ENCODE measurements at regions not wholly inside any gene's neighbourhood (a gene's known extent, or its start where the extent isn't known, plus 50 kb on each side); places are given as distances from the start of the nearest gene placed in this dataset.
"Not testable (repeated sequence)": the region's sequence is repeated elsewhere in the genome, so short reads cannot be mapped to it uniquely, and the experiment has no call there.

DNA sequence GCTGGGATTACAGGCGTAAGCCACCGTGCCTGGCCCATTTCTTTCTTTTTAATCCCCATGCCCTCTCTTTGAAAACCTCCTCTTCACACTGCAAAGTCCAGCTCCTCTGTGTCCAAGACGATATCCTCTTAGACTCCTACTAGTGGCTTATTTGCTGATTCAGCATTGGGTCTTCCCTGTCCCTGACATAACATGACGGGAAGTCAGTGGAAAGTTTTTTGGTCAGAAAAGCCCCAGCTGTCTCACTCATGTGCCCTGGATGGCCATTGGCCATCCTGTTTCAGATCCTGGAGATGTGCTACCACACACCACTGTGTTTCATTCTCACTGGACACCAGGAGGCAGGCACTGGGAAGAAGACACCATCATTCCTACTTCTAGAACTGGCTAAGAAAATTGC is 102.6 kb upstream of the MED13L start:
- Histone ChIP-seq H2AFZ (ENCODE audit: insufficient read depth, low read depth, low read length, poor library complexity, severe bottlenecking) (no peak overlapping the region), H3K9ac (ENCODE audit: low read length) (no peak overlapping the region), H3K4me1 (ENCODE audit: control insufficient read depth in 2 of 2, insufficient read depth in 2 of 2, low read length in 2 of 2) (peaks cover 6% of the 10 kb centered on the region in 2 donors), H4K20me1 (ENCODE audit: control insufficient read depth, insufficient read depth, low read length, poor library complexity, severe bottlenecking) (no peaks in the 10 kb centered on the region), H3K27me3 (replicated peaks in 1 of 4; ENCODE audit: control extremely low read depth in 1 of 4, control insufficient read depth in 3 of 4, insufficient read depth in 4 of 4, low read length in 3 of 4) (no peaks in the 10 kb centered on the region), H3K4me2 (replicated peaks; ENCODE audit: low read depth, low read length, poor library complexity, severe bottlenecking) (no peak overlapping the region), H3K27ac (ENCODE audit: low read length in 2 of 2) (no peak overlapping the region), H3K4me3 (ENCODE audit: control extremely low read depth in 1 of 5, extremely low read depth in 1 of 5, insufficient read depth in 1 of 5, low read depth in 2 of 5, low read length in 4 of 5) (no peak overlapping the region), H3K9me3 (ENCODE audit: control extremely low read depth in 1 of 3, control insufficient read depth in 2 of 3, insufficient read depth in 1 of 3, low read length in 2 of 3) (peaks cover 0 to 2% (median 0%) of the 10 kb centered on the region in 3 donors), H3K79me2 (ENCODE audit: control insufficient read depth, insufficient read depth, low read length) (no peaks in the 10 kb centered on the region), H3K36me3 (replicated peaks in 1 of 2; ENCODE audit: control extremely low read depth in 1 of 2, control insufficient read depth in 1 of 2, extremely low read depth in 1 of 2, insufficient read depth in 2 of 2, low read length in 1 of 2) (no peaks in the 10 kb centered on the region)
- Mint-ChIP-seq H3K9me3 (ENCODE audit: insufficient read depth) (no peaks in the 10 kb centered on the region), H3K27me3 (peaks cover 8% of the 10 kb centered on the region), H3K27ac (no peak overlapping the region), H3K4me1 (peaks cover 8% of the 10 kb centered on the region), H3K4me3 (no peak overlapping the region)
- TF ChIP-seq EZH2 (IDR thresholded peaks at IDR 0.05; ENCODE audit: borderline replicate concordance, insufficient read depth, low read depth, low read length, poor library complexity, severe bottlenecking) = no peak
- TF ChIP-seq, protein P1, sequence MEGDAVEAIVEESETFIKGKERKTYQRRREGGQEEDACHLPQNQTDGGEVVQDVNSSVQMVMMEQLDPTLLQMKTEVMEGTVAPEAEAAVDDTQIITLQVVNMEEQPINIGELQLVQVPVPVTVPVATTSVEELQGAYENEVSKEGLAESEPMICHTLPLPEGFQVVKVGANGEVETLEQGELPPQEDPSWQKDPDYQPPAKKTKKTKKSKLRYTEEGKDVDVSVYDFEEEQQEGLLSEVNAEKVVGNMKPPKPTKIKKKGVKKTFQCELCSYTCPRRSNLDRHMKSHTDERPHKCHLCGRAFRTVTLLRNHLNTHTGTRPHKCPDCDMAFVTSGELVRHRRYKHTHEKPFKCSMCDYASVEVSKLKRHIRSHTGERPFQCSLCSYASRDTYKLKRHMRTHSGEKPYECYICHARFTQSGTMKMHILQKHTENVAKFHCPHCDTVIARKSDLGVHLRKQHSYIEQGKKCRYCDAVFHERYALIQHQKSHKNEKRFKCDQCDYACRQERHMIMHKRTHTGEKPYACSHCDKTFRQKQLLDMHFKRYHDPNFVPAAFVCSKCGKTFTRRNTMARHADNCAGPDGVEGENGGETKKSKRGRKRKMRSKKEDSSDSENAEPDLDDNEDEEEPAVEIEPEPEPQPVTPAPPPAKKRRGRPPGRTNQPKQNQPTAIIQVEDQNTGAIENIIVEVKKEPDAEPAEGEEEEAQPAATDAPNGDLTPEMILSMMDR (IDR thresholded peaks at IDR 0.05) = no peak
- CTCF ChIA-PET = no interaction called here
- intact Hi-C loops (cut with micrococcal nuclease) = no loop called here
- DNase-seq (no peak), ATAC-seq (ENCODE audit: low read depth) (no peak)
- POLR2A ChIA-PET = no interaction called here
- WGBS (ENCODE audit: insufficient coverage) = 92% methylated on average over 4 of the region's 4 CpGs

DNA sequence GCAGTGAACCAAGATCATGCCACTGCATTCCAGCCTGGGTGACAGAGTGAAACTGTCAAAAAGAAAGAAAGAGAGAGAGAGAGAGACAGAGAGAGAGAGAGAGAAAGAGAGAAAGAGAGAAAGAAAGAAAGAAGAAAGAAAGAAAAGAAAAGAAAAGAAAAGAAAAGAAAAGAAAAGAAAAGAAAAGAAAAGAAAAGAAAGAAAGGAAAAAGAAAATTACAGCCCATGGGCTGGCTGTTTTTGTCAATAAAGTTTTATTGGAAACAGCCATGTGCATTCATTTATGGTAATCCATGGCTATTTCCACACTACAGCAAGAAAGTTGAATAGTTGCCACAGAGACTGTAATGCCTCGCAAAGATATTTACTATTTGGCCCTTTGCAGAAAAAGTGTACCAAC is 103.2 kb upstream of the MED13L start:
- H3K27ac Mint-ChIP-seq; H4K20me1 ChIP-seq (ENCODE audit: control insufficient read depth, insufficient read depth, low read length, poor library complexity, severe bottlenecking); intact Hi-C loops (cut with micrococcal nuclease); H3K79me2 ChIP-seq (ENCODE audit: control insufficient read depth, insufficient read depth, low read length); CTCF ChIA-PET; H3K36me3 ChIP-seq (replicated peaks in 1 of 2; ENCODE audit: control extremely low read depth in 1 of 2, control insufficient read depth in 1 of 2, extremely low read depth in 1 of 2, insufficient read depth in 2 of 2, low read length in 1 of 2); H3K4me1 Mint-ChIP-seq; H3K27me3 ChIP-seq (replicated peaks in 1 of 4; ENCODE audit: control extremely low read depth in 1 of 4, control insufficient read depth in 3 of 4, insufficient read depth in 4 of 4, low read length in 3 of 4); H3K9me3 Mint-ChIP-seq (ENCODE audit: insufficient read depth); ATAC-seq (ENCODE audit: low read depth); H3K27me3 Mint-ChIP-seq; H3K9me3 ChIP-seq (ENCODE audit: control extremely low read depth in 1 of 3, control insufficient read depth in 2 of 3, insufficient read depth in 1 of 3, low read length in 2 of 3); H3K4me3 Mint-ChIP-seq; H3K27ac ChIP-seq (ENCODE audit: low read length in 2 of 2); H2AFZ ChIP-seq (ENCODE audit: insufficient read depth, low read depth, low read length, poor library complexity, severe bottlenecking); POLR2A ChIA-PET; H3K9ac ChIP-seq (ENCODE audit: low read length); H3K4me3 ChIP-seq (ENCODE audit: control extremely low read depth in 1 of 5, extremely low read depth in 1 of 5, insufficient read depth in 1 of 5, low read depth in 2 of 5, low read length in 4 of 5); H3K4me2 ChIP-seq (replicated peaks; ENCODE audit: low read depth, low read length, poor library complexity, severe bottlenecking); DNase-seq: not testable (repeated sequence)
- H3K4me1 ChIP-seq (ENCODE audit: control insufficient read depth in 2 of 2, insufficient read depth in 2 of 2, low read length in 2 of 2) = peaks cover 7 to 12% of the 10 kb centered on the region in 2 donors
- 90% methylated on average over 1 of the region's 1 CpG for WGBS (ENCODE audit: insufficient coverage)

Data from B cell (primary cell).